Upper lobe of right lung (tissue), 1 donor: ENCODE measurements at regions not wholly inside any gene's neighbourhood (a gene's known extent, or its start where the extent isn't known, plus 50 kb on each side); places are given as distances from the start of the nearest gene placed in this dataset.

Experiments used
- ATAC-seq: fragments of 200-7000 bp; cut with Tn5 transposase; one replicate; pipeline ENCODE4 v1.9.1; 2020; ENCODE audit warnings: mild to moderate bottlenecking, moderate library complexity
- DNase-seq: peaks from one replicate; pipeline ENCODE4 v3.0.0-alpha.2; 2020
- H3K27ac ChIP-seq: fragments of 200-600 bp; one replicate; pipeline ENCODE4 v1.8.0; 2022
- H3K27me3 ChIP-seq: fragments of 200-600 bp; one replicate; pipeline ENCODE4 v1.8.0; 2022; ENCODE audit warnings: mild to moderate bottlenecking
- H3K36me3 ChIP-seq: fragments of 200-600 bp; one replicate; pipeline ENCODE4 v1.8.0; 2022
- H3K4me1 ChIP-seq: fragments of 200-600 bp; one replicate; pipeline ENCODE4 v1.8.0; 2022
- H3K4me3 ChIP-seq: fragments of 200-600 bp; one replicate; pipeline ENCODE4 v1.8.0; 2022; ENCODE audit warnings: mild to moderate bottlenecking
- H3K9me3 ChIP-seq: fragments of 200-600 bp; one replicate; pipeline ENCODE4 v1.8.0; 2022
- CTCF ChIP-seq: fragments of 200-600 bp; IDR thresholded peaks from one replicate; pipeline ENCODE4 v1.8.0; 2022; ENCODE audit warnings: antibody characterized with exemption
- intact Hi-C: fragments of 100-400 bp; cut with DNase I; formaldehyde crosslinking; loops from one replicate; pipeline ENCODE4 v1.11.0; 2022
- donor health status: DM: no; HTN: yes; CAD: no; lungs with severe emphysema.

- no peaks in the 10 kb centered on the region for H3K9me3 ChIP-seq
- no peak for DNase-seq
- no peaks in the 10 kb centered on the region for H3K36me3 ChIP-seq
- H3K27ac ChIP-seq, result no peak overlapping the region
- intact Hi-C loops, result no loop called here
- H3K4me3 ChIP-seq, result no peak overlapping the region
- H3K4me1 ChIP-seq, result no peaks in the 10 kb centered on the region
- ATAC-seq, result no peak
- TF ChIP-seq CTCF, result no peak
- no peaks in the 10 kb centered on the region for H3K27me3 ChIP-seq
Measured at GRCh38 chr5:92729088-92729487, 851.9 kb downstream of the NR2F1-AS1 start.

GRCh38 chr5:92715946-92716520, 865.0 kb downstream of the NR2F1-AS1 start:
- Histone ChIP-seq H3K4me1 (no peaks in the 10 kb centered on the region), H3K36me3 (no peaks in the 10 kb centered on the region), H3K9me3 (no peaks in the 10 kb centered on the region), H3K4me3 (no peak overlapping the region), H3K27ac (no peak overlapping the region), H3K27me3 (no peaks in the 10 kb centered on the region)
- intact Hi-C loops, result no loop called here
- DNase-seq, result no peak
- no peak for ATAC-seq
- no peak for TF ChIP-seq CTCF

GRCh38 chr5:92713826-92714225, 867.2 kb downstream of the NR2F1-AS1 start:
- H3K27ac ChIP-seq, result no peak overlapping the region
- DNase-seq (no peak), ATAC-seq (no peak)
- intact Hi-C loops, result no loop called here
- no peak overlapping the region for H3K4me3 ChIP-seq
- H3K4me1 ChIP-seq, result no peaks in the 10 kb centered on the region
- no peaks in the 10 kb centered on the region for H3K27me3 ChIP-seq
- no peaks in the 10 kb centered on the region for H3K9me3 ChIP-seq
- H3K36me3 ChIP-seq, result no peaks in the 10 kb centered on the region
- TF ChIP-seq CTCF, result no peak

GRCh38 chr5:92713335-92713743, 867.7 kb downstream of the NR2F1-AS1 start:
- intact Hi-C loops, result no loop called here
- no peaks in the 10 kb centered on the region for H3K27me3 ChIP-seq
- no peaks in the 10 kb centered on the region for H3K36me3 ChIP-seq
- ATAC-seq (no peak), DNase-seq (no peak)
- no peak overlapping the region for H3K4me3 ChIP-seq
- H3K9me3 ChIP-seq, result no peaks in the 10 kb centered on the region
- H3K27ac ChIP-seq, result no peak overlapping the region
- H3K4me1 ChIP-seq, result no peaks in the 10 kb centered on the region
- no peak for TF ChIP-seq CTCF

GRCh38 chr5:92711956-92712355, 869.1 kb downstream of the NR2F1-AS1 start:
- no peak for TF ChIP-seq CTCF
- DNase-seq (no peak), ATAC-seq (no peak)
- Histone ChIP-seq H3K9me3 (no peaks in the 10 kb centered on the region), H3K4me3 (no peak overlapping the region), H3K27me3 (no peaks in the 10 kb centered on the region), H3K27ac (no peak overlapping the region), H3K36me3 (no peaks in the 10 kb centered on the region), H3K4me1 (no peaks in the 10 kb centered on the region)
- intact Hi-C loops, result no loop called here

- no peaks in the 10 kb centered on the region for H3K9me3 ChIP-seq
- TF ChIP-seq CTCF, result no peak
- no peaks in the 10 kb centered on the region for H3K4me1 ChIP-seq
- H3K27me3 ChIP-seq, result no peaks in the 10 kb centered on the region
- no peak overlapping the region for H3K4me3 ChIP-seq
- no peak for ATAC-seq
- no peak for DNase-seq
- intact Hi-C loops, result no loop called here
- H3K36me3 ChIP-seq, result no peaks in the 10 kb centered on the region
- H3K27ac ChIP-seq, result no peak overlapping the region
Measured at GRCh38 chr5:92704590-92704989, 876.4 kb downstream of the NR2F1-AS1 start.
